ENCODE measurements at regions not wholly inside any gene's neighbourhood (a gene's known extent, or its start where the extent isn't known, plus 50 kb on each side); places are given as distances from the start of the nearest gene placed in this dataset.

GRCh38 chr2:147368306-147368705 is 476.5 kb upstream of the ACVR2A start:
- no peak overlapping the region for H3K9ac ChIP-seq (ENCODE audit: low read length)
- no peak overlapping the region for H3K27ac ChIP-seq (ENCODE audit: low read depth, low read length)
- H3K36me3 ChIP-seq (ENCODE audit: control insufficient read depth, insufficient read depth, low read length), result no peaks in the 10 kb centered on the region
- H3K27me3 ChIP-seq (ENCODE audit: control insufficient read depth, insufficient read depth, low read length), result no peaks in the 10 kb centered on the region
- H3K4me1 ChIP-seq (ENCODE audit: control insufficient read depth, insufficient read depth, low read length), result no peaks in the 10 kb centered on the region
- no peak overlapping the region for H3K4me3 ChIP-seq (ENCODE audit: low read length)

- no peak overlapping the region for H3K9ac ChIP-seq (ENCODE audit: low read length)
- no peaks in the 10 kb centered on the region for H3K4me1 ChIP-seq (ENCODE audit: control insufficient read depth, insufficient read depth, low read length)
- H3K27ac ChIP-seq (ENCODE audit: low read depth, low read length), result no peak overlapping the region
- no peaks in the 10 kb centered on the region for H3K36me3 ChIP-seq (ENCODE audit: control insufficient read depth, insufficient read depth, low read length)
- no peaks in the 10 kb centered on the region for H3K27me3 ChIP-seq (ENCODE audit: control insufficient read depth, insufficient read depth, low read length)
- no peak overlapping the region for H3K4me3 ChIP-seq (ENCODE audit: low read length)
These were observed 478.6 kb upstream of the ACVR2A start for GRCh38 chr2:147366279-147366678.

GRCh38 chr2:147365622-147366021 is 479.2 kb upstream of the ACVR2A start:
- no peak overlapping the region for H3K4me3 ChIP-seq (ENCODE audit: low read length)
- H3K36me3 ChIP-seq (ENCODE audit: control insufficient read depth, insufficient read depth, low read length), result no peaks in the 10 kb centered on the region
- no peaks in the 10 kb centered on the region for H3K27me3 ChIP-seq (ENCODE audit: control insufficient read depth, insufficient read depth, low read length)
- H3K27ac ChIP-seq (ENCODE audit: low read depth, low read length), result no peak overlapping the region
- no peaks in the 10 kb centered on the region for H3K4me1 ChIP-seq (ENCODE audit: control insufficient read depth, insufficient read depth, low read length)
- H3K9ac ChIP-seq (ENCODE audit: low read length), result no peak overlapping the region

GRCh38 chr2:147364597-147364996 is 480.2 kb upstream of the ACVR2A start:
- H3K27ac ChIP-seq (ENCODE audit: low read depth, low read length), result no peak overlapping the region
- no peaks in the 10 kb centered on the region for H3K4me1 ChIP-seq (ENCODE audit: control insufficient read depth, insufficient read depth, low read length)
- H3K9ac ChIP-seq (ENCODE audit: low read length), result no peak overlapping the region
- no peaks in the 10 kb centered on the region for H3K27me3 ChIP-seq (ENCODE audit: control insufficient read depth, insufficient read depth, low read length)
- no peak overlapping the region for H3K4me3 ChIP-seq (ENCODE audit: low read length)
- no peaks in the 10 kb centered on the region for H3K36me3 ChIP-seq (ENCODE audit: control insufficient read depth, insufficient read depth, low read length)

- Histone ChIP-seq H3K36me3 (ENCODE audit: control insufficient read depth, insufficient read depth, low read length) (no peaks in the 10 kb centered on the region), H3K27me3 (ENCODE audit: control insufficient read depth, insufficient read depth, low read length) (no peaks in the 10 kb centered on the region), H3K4me3 (ENCODE audit: low read length) (no peak overlapping the region), H3K9ac (ENCODE audit: low read length) (no peak overlapping the region), H3K4me1 (ENCODE audit: control insufficient read depth, insufficient read depth, low read length) (no peaks in the 10 kb centered on the region), H3K27ac (ENCODE audit: low read depth, low read length) (no peak overlapping the region)
These were observed 481.6 kb upstream of the ACVR2A start for GRCh38 chr2:147363181-147363580.

- Histone ChIP-seq H3K4me3 (ENCODE audit: low read length) (no peak overlapping the region), H3K36me3 (ENCODE audit: control insufficient read depth, insufficient read depth, low read length) (no peaks in the 10 kb centered on the region)
These were observed 486.5 kb upstream of the ACVR2A start for GRCh38 chr2:147358375-147358774.

GRCh38 chr2:147356157-147356556 is 488.7 kb upstream of the ACVR2A start:
- Histone ChIP-seq H3K4me1 (ENCODE audit: control insufficient read depth, insufficient read depth, low read length) (no peaks in the 10 kb centered on the region), H3K27ac (ENCODE audit: low read depth, low read length) (no peak overlapping the region), H3K9ac (ENCODE audit: low read length) (no peak overlapping the region), H3K36me3 (ENCODE audit: control insufficient read depth, insufficient read depth, low read length) (no peaks in the 10 kb centered on the region), H3K27me3 (ENCODE audit: control insufficient read depth, insufficient read depth, low read length) (no peaks in the 10 kb centered on the region), H3K4me3 (ENCODE audit: low read length) (no peak overlapping the region)

More at GRCh38 chr2:147358375-147358774, 486.5 kb upstream of the ACVR2A start:
- Histone ChIP-seq H3K4me1 (ENCODE audit: control insufficient read depth, insufficient read depth, low read length) (no peaks in the 10 kb centered on the region), H3K27me3 (ENCODE audit: control insufficient read depth, insufficient read depth, low read length) (no peaks in the 10 kb centered on the region), H3K27ac (ENCODE audit: low read depth, low read length) (no peak overlapping the region), H3K9ac (ENCODE audit: low read length) (no peak overlapping the region)

- H3K36me3 ChIP-seq (ENCODE audit: control insufficient read depth, insufficient read depth, low read length), result no peaks in the 10 kb centered on the region
- no peaks in the 10 kb centered on the region for H3K4me1 ChIP-seq (ENCODE audit: control insufficient read depth, insufficient read depth, low read length)
- no peaks in the 10 kb centered on the region for H3K27me3 ChIP-seq (ENCODE audit: control insufficient read depth, insufficient read depth, low read length)
- H3K4me3 ChIP-seq (ENCODE audit: low read length), result no peak overlapping the region
- H3K27ac ChIP-seq (ENCODE audit: low read depth, low read length), result no peak overlapping the region
- no peak overlapping the region for H3K9ac ChIP-seq (ENCODE audit: low read length)
These were observed 489.1 kb upstream of the ACVR2A start for GRCh38 chr2:147355706-147356105.

- no peaks in the 10 kb centered on the region for H3K27me3 ChIP-seq (ENCODE audit: control insufficient read depth, insufficient read depth, low read length)
- H3K4me1 ChIP-seq (ENCODE audit: control insufficient read depth, insufficient read depth, low read length), result no peaks in the 10 kb centered on the region
- H3K9ac ChIP-seq (ENCODE audit: low read length), result no peak overlapping the region
- no peak overlapping the region for H3K27ac ChIP-seq (ENCODE audit: low read depth, low read length)
- no peak overlapping the region for H3K4me3 ChIP-seq (ENCODE audit: low read length)
- no peaks in the 10 kb centered on the region for H3K36me3 ChIP-seq (ENCODE audit: control insufficient read depth, insufficient read depth, low read length)
These were observed 491.8 kb upstream of the ACVR2A start for GRCh38 chr2:147353072-147353381.

- no peaks in the 10 kb centered on the region for H3K4me1 ChIP-seq (ENCODE audit: control insufficient read depth, insufficient read depth, low read length)
These were observed 492.4 kb upstream of the ACVR2A start for GRCh38 chr2:147352264-147353071.

GRCh38 chr2:147351784-147352183 is 493.0 kb upstream of the ACVR2A start:
- H3K27me3 ChIP-seq (ENCODE audit: control insufficient read depth, insufficient read depth, low read length), result no peaks in the 10 kb centered on the region

More at GRCh38 chr2:147352264-147353071, 492.4 kb upstream of the ACVR2A start:
- no peaks in the 10 kb centered on the region for H3K27me3 ChIP-seq (ENCODE audit: control insufficient read depth, insufficient read depth, low read length)
- no peak overlapping the region for H3K9ac ChIP-seq (ENCODE audit: low read length)
- no peaks in the 10 kb centered on the region for H3K36me3 ChIP-seq (ENCODE audit: control insufficient read depth, insufficient read depth, low read length)
- H3K27ac ChIP-seq (ENCODE audit: low read depth, low read length), result no peak overlapping the region
- H3K4me3 ChIP-seq (ENCODE audit: low read length), result no peak overlapping the region

GRCh38 chr2:147348931-147349555 is 495.8 kb upstream of the ACVR2A start:
- Histone ChIP-seq H3K9ac (ENCODE audit: low read length) (no peak overlapping the region), H3K36me3 (ENCODE audit: control insufficient read depth, insufficient read depth, low read length) (no peaks in the 10 kb centered on the region), H3K4me3 (ENCODE audit: low read length) (no peak overlapping the region), H3K4me1 (ENCODE audit: control insufficient read depth, insufficient read depth, low read length) (no peaks in the 10 kb centered on the region), H3K27ac (ENCODE audit: low read depth, low read length) (no peak overlapping the region), H3K27me3 (ENCODE audit: control insufficient read depth, insufficient read depth, low read length) (no peaks in the 10 kb centered on the region)

More at GRCh38 chr2:147351784-147352183, 493.0 kb upstream of the ACVR2A start:
- H3K4me1 ChIP-seq (ENCODE audit: control insufficient read depth, insufficient read depth, low read length), result no peaks in the 10 kb centered on the region
- H3K9ac ChIP-seq (ENCODE audit: low read length), result no peak overlapping the region
- H3K36me3 ChIP-seq (ENCODE audit: control insufficient read depth, insufficient read depth, low read length), result no peaks in the 10 kb centered on the region
- no peak overlapping the region for H3K27ac ChIP-seq (ENCODE audit: low read depth, low read length)
- no peak overlapping the region for H3K4me3 ChIP-seq (ENCODE audit: low read length)

- Histone ChIP-seq H3K9ac (ENCODE audit: low read length) (no peak overlapping the region), H3K4me3 (ENCODE audit: low read length) (no peak overlapping the region), H3K36me3 (ENCODE audit: control insufficient read depth, insufficient read depth, low read length) (no peaks in the 10 kb centered on the region), H3K4me1 (ENCODE audit: control insufficient read depth, insufficient read depth, low read length) (no peaks in the 10 kb centered on the region), H3K27ac (ENCODE audit: low read depth, low read length) (no peak overlapping the region), H3K27me3 (ENCODE audit: control insufficient read depth, insufficient read depth, low read length) (no peaks in the 10 kb centered on the region)
These were observed 498.7 kb upstream of the ACVR2A start for GRCh38 chr2:147346142-147346541.

Measured in rectal smooth muscle tissue (tissue), 1 donor.